K562 (cell line): ENCODE measurements at regions not wholly inside any gene's neighbourhood (a gene's known extent, or its start where the extent isn't known, plus 50 kb on each side); places are given as distances from the start of the nearest gene placed in this dataset.

Experiments
- ATF3 ChIP-seq, 2 experiments: fragments of 450-650 bp in 1 of 2; sonication (generic) in 1 of 2; formaldehyde crosslinking in 1 of 2; IDR thresholded peaks in 1 of 2; conservative IDR thresholded peaks in 1 of 2; 2 replicates each; pipeline versions ENCODE4 v1.6.1 to v1.8.1; 2016 to 2023; ENCODE audit warnings: mild to moderate bottlenecking in 2 of 2, moderate library complexity in 2 of 2, inconsistent platforms in 1 of 2, missing genetic modification reagents in 1 of 2
- FOSL1 ChIP-seq: fragments of 200-800 bp; sonication (Bioruptor generic); conservative IDR thresholded peaks from 2 replicates; pipeline ENCODE4 v1.6.1; 2016; ENCODE audit warnings: missing genetic modification characterization, missing compliant biosample characterization
- JUN ChIP-seq, 2 experiments: sonication (generic) in 1 of 2; formaldehyde crosslinking in 1 of 2; IDR thresholded peaks; 2 replicates each; pipeline versions ENCODE4 v1.6.1 to v1.8.0; 2012 to 2022; ENCODE audit warnings: borderline replicate concordance in 2 of 2, mild to moderate bottlenecking in 2 of 2, improper control_type of control experiment in 1 of 2, low read depth in 1 of 2, low read length in 1 of 2, missing genetic modification reagents in 1 of 2
- NCOR1 ChIP-seq: fragments of 450-650 bp; IDR thresholded peaks from 2 replicates; pipeline ENCODE4 v1.6.1; 2016; ENCODE audit warnings: mild to moderate bottlenecking, moderate library complexity
- RCOR1 ChIP-seq, 2 experiments: IDR thresholded peaks; 2 replicates each; pipeline ENCODE4 v1.6.1; 2012; ENCODE audit warnings: low read depth in 2 of 2, low read length in 2 of 2, borderline replicate concordance in 1 of 2, improper control_type of control experiment in 1 of 2
- ZZZ3 ChIP-seq: fragments of 450-650 bp; IDR thresholded peaks from 2 replicates; pipeline ENCODE4 v1.6.1; 2016; ENCODE audit warnings: antibody characterized with exemption, mild to moderate bottlenecking, moderate library complexity

- no peak for TF ChIP-seq ZZZ3
- TF ChIP-seq JUN (IDR thresholded peaks at IDR 0.05; ENCODE audit: borderline replicate concordance, low read depth, low read length): no peak
- no peak for TF ChIP-seq JUN (CRISPR knock-in tag; IDR thresholded peaks at IDR 0.05; ENCODE audit: borderline replicate concordance)
- no peak for TF ChIP-seq RCOR1 (IDR thresholded peaks at IDR 0.05; ENCODE audit: borderline replicate concordance in 1 of 2, low read depth in 2 of 2, low read length in 2 of 2)
- no peak for TF ChIP-seq FOSL1
- TF ChIP-seq ATF3 (IDR thresholded peaks at IDR 0.05): no peak
- no peak for TF ChIP-seq ATF3 (CRISPR knock-in tag; conservative IDR thresholded peaks at IDR 0.05)
- TF ChIP-seq NCOR1: no peak
Measured at GRCh38 chr5:161027763-161028162, 175.8 kb upstream of the ATP10B start.
